ENCODE measurements at regions not wholly inside any gene's neighbourhood (a gene's known extent, or its start where the extent isn't known, plus 50 kb on each side); places are given as distances from the start of the nearest gene placed in this dataset.

DNA sequence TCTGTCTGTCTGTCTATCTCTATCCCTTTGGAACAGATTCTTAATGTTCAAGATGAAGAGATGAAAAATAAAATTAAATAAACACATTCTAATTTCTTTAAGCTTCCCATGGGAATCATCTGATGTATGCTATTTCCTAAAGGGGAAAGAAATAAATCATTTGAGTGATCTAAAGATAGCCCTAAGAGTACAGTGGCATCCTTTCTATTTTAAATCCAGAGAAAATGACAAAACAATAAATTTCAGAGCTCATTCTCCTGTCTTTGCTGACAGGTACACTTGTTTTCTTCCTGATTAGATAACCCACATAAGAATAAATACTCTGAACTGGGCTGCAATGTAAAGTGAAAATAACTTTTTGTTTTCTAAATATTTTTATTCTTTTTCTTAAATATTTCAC, 550.4 kb downstream of the JRKL start:
- TF ChIP-seq, protein P1, sequence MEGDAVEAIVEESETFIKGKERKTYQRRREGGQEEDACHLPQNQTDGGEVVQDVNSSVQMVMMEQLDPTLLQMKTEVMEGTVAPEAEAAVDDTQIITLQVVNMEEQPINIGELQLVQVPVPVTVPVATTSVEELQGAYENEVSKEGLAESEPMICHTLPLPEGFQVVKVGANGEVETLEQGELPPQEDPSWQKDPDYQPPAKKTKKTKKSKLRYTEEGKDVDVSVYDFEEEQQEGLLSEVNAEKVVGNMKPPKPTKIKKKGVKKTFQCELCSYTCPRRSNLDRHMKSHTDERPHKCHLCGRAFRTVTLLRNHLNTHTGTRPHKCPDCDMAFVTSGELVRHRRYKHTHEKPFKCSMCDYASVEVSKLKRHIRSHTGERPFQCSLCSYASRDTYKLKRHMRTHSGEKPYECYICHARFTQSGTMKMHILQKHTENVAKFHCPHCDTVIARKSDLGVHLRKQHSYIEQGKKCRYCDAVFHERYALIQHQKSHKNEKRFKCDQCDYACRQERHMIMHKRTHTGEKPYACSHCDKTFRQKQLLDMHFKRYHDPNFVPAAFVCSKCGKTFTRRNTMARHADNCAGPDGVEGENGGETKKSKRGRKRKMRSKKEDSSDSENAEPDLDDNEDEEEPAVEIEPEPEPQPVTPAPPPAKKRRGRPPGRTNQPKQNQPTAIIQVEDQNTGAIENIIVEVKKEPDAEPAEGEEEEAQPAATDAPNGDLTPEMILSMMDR (IDR thresholded peaks at IDR 0.05; ENCODE audit: low read depth, low read length), result no peak
- no peak for TF ChIP-seq POLR2A (IDR thresholded peaks at IDR 0.05; ENCODE audit: extremely low read depth, insufficient read length)
- no peak for TF ChIP-seq MYC (IDR thresholded peaks at IDR 0.05; ENCODE audit: low read depth, low read length)

Data from NB4 (cell line).